Stomach (tissue), 8 donors: ENCODE measurements at regions not wholly inside any gene's neighbourhood (a gene's known extent, or its start where the extent isn't known, plus 50 kb on each side); places are given as distances from the start of the nearest gene placed in this dataset.

ENCODE experiments used
- DNase-seq, 2 donors: peaks; one replicate each; pipeline versions ENCODE4 v3.0.0 to v3.0.0-alpha.2; 2013 to 2019
- H3K27ac ChIP-seq, 5 donors: fragments of 200-600 bp in 4 of 5; sonication (generic) in 4 of 5; one replicate each; pipeline ENCODE4 v1.5.1; 2013 to 2019; ENCODE audit warnings: mild to moderate bottlenecking in 1 of 5, moderate library complexity in 1 of 5
- H3K27me3 ChIP-seq, 3 donors: fragments of 200-600 bp; sonication (generic); one replicate each; pipeline ENCODE4 v1.5.1; 2017 to 2019; ENCODE audit warnings: mixed run types in 1 of 3
- H3K36me3 ChIP-seq, 4 donors: fragments of 200-600 bp; sonication (generic); 1 replicate in 3 of 4; 2 replicates in 1 of 4; pipeline ENCODE4 v1.5.1; 2016 to 2019
- H3K4me1 ChIP-seq, 4 donors: fragments of 200-600 bp; sonication (generic); one replicate each; pipeline ENCODE4 v1.5.1; 2016 to 2019
- H3K4me3 ChIP-seq, 4 donors: fragments of 200-600 bp; sonication (generic) in 3 of 4; one replicate each; pipeline ENCODE4 v1.5.1; 2016 to 2019; ENCODE audit warnings: mild to moderate bottlenecking in 1 of 4
- H3K9me3 ChIP-seq, 4 donors: fragments of 200-600 bp; sonication (generic); one replicate each; pipeline ENCODE4 v1.5.1; 2016 to 2019
- CTCF ChIP-seq, 7 experiments: fragments of 450-650 bp in 4 of 7; fragments of 200-600 bp in 3 of 7; sonication (generic) in 3 of 7; IDR thresholded peaks; one replicate each; pipeline ENCODE4 v1.5.1; 2016 to 2019; ENCODE audit warnings: antibody characterized with exemption in 7 of 7, control low read depth in 2 of 7, mild to moderate bottlenecking in 1 of 7
- EP300 ChIP-seq: sonication (generic); formaldehyde crosslinking; IDR thresholded peaks from one replicate; pipeline ENCODE4 v1.6.1; 2017; ENCODE audit warnings: antibody characterized with exemption
- POLR2A ChIP-seq, 4 donors: fragments of 450-650 bp; IDR thresholded peaks; one replicate each; pipeline ENCODE4 v1.6.1; 2016; ENCODE audit warnings: antibody characterized with exemption in 4 of 4, control low read depth in 2 of 4, mild to moderate bottlenecking in 1 of 4, moderate library complexity in 1 of 4
- POLR2AphosphoS5 ChIP-seq, 3 donors: sonication (generic); formaldehyde crosslinking; IDR thresholded peaks; one replicate each; pipeline ENCODE4 v1.6.1; 2016; ENCODE audit warnings: antibody characterized with exemption in 3 of 3
- WGBS, 5 donors: extraction: QIAGEN DNeasy Blood & Tissue Kit in 3 of 5; methylation state at CpG; one replicate each; pipeline versions ENCODE4 v1.1.5 to v1.1.7; 2013 to 2018; 5-methylcytosine and 5-hydroxymethylcytosine counted together
- intact Hi-C: fragments of 100-400 bp; cut with DNase I; formaldehyde crosslinking; loops from one replicate; pipeline ENCODE4 v1.15.1; 2023; ENCODE audit warnings: low total_unique reads
- donor health status: healthy with polysubstance abuse.
- donor health status: Bipolar disorder and iron deficiency.
- donor health status: healthy.

- peaks cover 0 to 3% (median 0%) of the 10 kb centered on the region in 3 donors for H3K27me3 ChIP-seq
- intact Hi-C loops = no loop called here
- no peak overlapping the region for H3K4me3 ChIP-seq
- no peaks in the 10 kb centered on the region for H3K36me3 ChIP-seq
- H3K4me1 ChIP-seq = no peaks in the 10 kb centered on the region
- peak in 1 of 2 donors; percentile 57 for DNase-seq
- TF ChIP-seq EP300 = no peak
- no peak for TF ChIP-seq CTCF (IDR thresholded peaks at IDR 0.05)
- no peak for TF ChIP-seq POLR2A (IDR thresholded peaks at IDR 0.05)
- no peak for TF ChIP-seq POLR2AphosphoS5 (IDR thresholded peaks at IDR 0.05)
- WGBS, 5 donors = 26 to 58% (median 32%) methylated on average over 2 of the region's 2 CpGs
- no peaks in the 10 kb centered on the region for H3K9me3 ChIP-seq
- H3K27ac ChIP-seq = no peak overlapping the region
Measured at GRCh38 chr13:90968166-90968904, 379.2 kb upstream of the MIR17HG start.

GRCh38 chr13:90974249-90974975 lies 373.1 kb upstream of the MIR17HG start:
- Histone ChIP-seq H3K27me3 (peaks cover 0 to 3% (median 0%) of the 10 kb centered on the region in 3 donors), H3K27ac (no peak overlapping the region), H3K4me3 (no peak overlapping the region), H3K36me3 (no peaks in the 10 kb centered on the region), H3K4me1 (no peaks in the 10 kb centered on the region), H3K9me3 (no peaks in the 10 kb centered on the region)
- TF ChIP-seq EP300 = no peak
- TF ChIP-seq POLR2A (IDR thresholded peaks at IDR 0.05) = no peak
- TF ChIP-seq POLR2AphosphoS5 (IDR thresholded peaks at IDR 0.05) = no peak
- no peak for TF ChIP-seq CTCF (IDR thresholded peaks at IDR 0.05)
- DNase-seq = no peak
- 14 to 28% (median 27%) methylated on average over 3 of the region's 3 CpGs for WGBS, 5 donors
- intact Hi-C loops = no loop called here

GRCh38 chr13:90979059-90979458 lies 368.4 kb upstream of the MIR17HG start:
- Histone ChIP-seq H3K4me3 (no peak overlapping the region), H3K36me3 (no peaks in the 10 kb centered on the region), H3K4me1 (no peaks in the 10 kb centered on the region), H3K9me3 (no peaks in the 10 kb centered on the region), H3K27me3 (no peaks in the 10 kb centered on the region), H3K27ac (no peak overlapping the region)
- TF ChIP-seq CTCF (IDR thresholded peaks at IDR 0.05) = no peak
- TF ChIP-seq POLR2AphosphoS5 (IDR thresholded peaks at IDR 0.05) = no peak
- TF ChIP-seq POLR2A (IDR thresholded peaks at IDR 0.05) = no peak
- no peak for TF ChIP-seq EP300
- intact Hi-C loops = no loop called here
- 70 to 87% (median 80%) methylated on average over 3 of the region's 3 CpGs for WGBS, 5 donors
- DNase-seq = no peak

GRCh38 chr13:90984756-90985155 lies 362.7 kb upstream of the MIR17HG start:
- no peak for TF ChIP-seq EP300
- no peak for TF ChIP-seq POLR2AphosphoS5 (IDR thresholded peaks at IDR 0.05)
- no peak for TF ChIP-seq POLR2A (IDR thresholded peaks at IDR 0.05)
- TF ChIP-seq CTCF (IDR thresholded peaks at IDR 0.05) = no peak
- no peaks in the 10 kb centered on the region for H3K9me3 ChIP-seq
- no peaks in the 10 kb centered on the region for H3K36me3 ChIP-seq
- H3K27me3 ChIP-seq = no peaks in the 10 kb centered on the region
- DNase-seq = no peak
- intact Hi-C loops = no loop called here
- H3K27ac ChIP-seq = no peak overlapping the region
- 85 to 90% (median 86%) methylated on average over 6 of the region's 6 CpGs for WGBS, 5 donors
- H3K4me1 ChIP-seq = no peaks in the 10 kb centered on the region
- H3K4me3 ChIP-seq = no peak overlapping the region
